ENCODE measurements at regions not wholly inside any gene's neighbourhood (a gene's known extent, or its start where the extent isn't known, plus 50 kb on each side); places are given as distances from the start of the nearest gene placed in this dataset.

DNA sequence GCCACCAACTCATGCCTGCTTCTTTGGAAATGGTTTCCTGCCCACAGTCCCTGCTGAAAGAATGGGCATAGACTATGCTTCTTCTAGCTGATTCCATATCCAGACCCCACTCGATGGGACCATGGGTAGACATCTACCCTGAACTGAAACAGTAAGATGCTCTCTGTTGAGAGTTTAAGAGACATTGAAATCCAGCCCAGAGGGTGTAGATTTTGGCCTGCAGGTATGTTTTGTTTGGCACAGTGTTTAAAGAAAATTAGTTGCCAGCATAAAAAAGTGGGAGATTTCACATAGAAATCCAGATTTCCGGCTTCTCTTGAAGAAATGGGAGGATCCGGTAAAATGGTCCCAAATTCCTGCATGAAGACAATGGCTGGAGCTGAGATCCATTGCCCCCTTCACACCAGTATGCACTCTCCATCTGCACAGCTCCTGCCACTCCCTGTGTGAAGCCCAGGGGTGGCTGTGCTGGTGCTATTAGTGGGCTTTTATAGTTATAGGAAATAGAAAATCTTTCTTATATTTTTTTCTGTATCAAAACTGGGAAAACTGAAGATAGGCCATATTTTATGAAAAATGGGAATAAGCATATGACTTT lies 218.1 kb downstream of the PTEN start:
- no peaks in the 10 kb centered on the region for H3K36me3 Mint-ChIP-seq
- Histone ChIP-seq H3K27me3 (ENCODE audit: insufficient read depth, low read length, poor library complexity, severe bottlenecking) (no peaks in the 10 kb centered on the region), H3K9me3 (ENCODE audit: low read length) (no peaks in the 10 kb centered on the region), H3K4me3 (ENCODE audit: low read length) (no peak overlapping the region), H3K4me1 (ENCODE audit: insufficient read depth, low read length) (no peaks in the 10 kb centered on the region), H3K36me3 (ENCODE audit: insufficient read depth, low read length) (no peaks in the 10 kb centered on the region), H3K27ac (ENCODE audit: low read depth, low read length) (no peak overlapping the region)
- no peak for DNase-seq
- peaks cover 0 to 1% (median 0%) of the 10 kb centered on the region in 5 donors for H3K9me3 Mint-ChIP-seq
- peaks cover 0 to 2% of the 10 kb centered on the region in 2 donors for H3K27me3 Mint-ChIP-seq
- H3K4me1 Mint-ChIP-seq, result peaks cover 6 to 12% (median 12%) of the 10 kb centered on the region in 3 donors
- ChIA-PET CTCF (no interaction called here), POLR2A (no interaction called here)
- H3K27ac Mint-ChIP-seq, result no peak overlapping the region
- H3K4me3 Mint-ChIP-seq, result no peak overlapping the region

DNA sequence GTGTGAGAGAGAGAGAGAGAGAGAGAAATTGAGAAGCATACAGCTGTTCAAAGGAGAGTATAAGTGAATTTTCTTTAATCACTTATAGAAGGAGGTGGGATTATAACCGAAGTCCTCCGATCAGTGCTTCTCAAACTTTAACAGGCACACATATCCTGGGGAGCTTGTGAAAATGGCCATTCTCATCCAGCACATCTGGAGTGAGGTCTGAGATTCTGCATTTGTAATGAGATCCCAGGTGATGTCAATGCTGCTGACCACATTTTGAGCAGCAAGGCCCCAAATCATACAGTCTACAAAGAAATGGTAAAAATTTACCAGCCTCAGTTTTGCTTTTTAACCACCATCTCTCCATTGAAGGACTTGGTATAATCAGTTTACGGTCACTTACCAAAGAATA lies 219.0 kb downstream of the PTEN start:
- no peak overlapping the region for H3K4me3 ChIP-seq (ENCODE audit: low read length)
- ChIA-PET POLR2A (no interaction called here), CTCF (interaction anchor here (0.6 kb wide), 1 partner anchor 263 kb away, joined by 3 read pairs; no protein-coding TSS in a partner anchor)
- no peaks in the 10 kb centered on the region for H3K9me3 ChIP-seq (ENCODE audit: low read length)
- peaks cover 0 to 2% of the 10 kb centered on the region in 2 donors for H3K27me3 Mint-ChIP-seq
- no peak overlapping the region for H3K27ac ChIP-seq (ENCODE audit: low read depth, low read length)
- H3K36me3 Mint-ChIP-seq, result peaks cover 0 to under 1% (median 0%) of the 10 kb centered on the region in 3 donors
- no peak overlapping the region for H3K27ac Mint-ChIP-seq
- H3K4me3 Mint-ChIP-seq, result no peak overlapping the region
- no peaks in the 10 kb centered on the region for H3K4me1 ChIP-seq (ENCODE audit: insufficient read depth, low read length)
- H3K4me1 Mint-ChIP-seq, result peaks cover 6 to 12% (median 10%) of the 10 kb centered on the region in 3 donors
- no peak for DNase-seq
- no peaks in the 10 kb centered on the region for H3K27me3 ChIP-seq (ENCODE audit: insufficient read depth, low read length, poor library complexity, severe bottlenecking)
- H3K36me3 ChIP-seq (ENCODE audit: insufficient read depth, low read length), result no peaks in the 10 kb centered on the region
- peaks cover 0 to 1% (median 0%) of the 10 kb centered on the region in 5 donors for H3K9me3 Mint-ChIP-seq

DNA sequence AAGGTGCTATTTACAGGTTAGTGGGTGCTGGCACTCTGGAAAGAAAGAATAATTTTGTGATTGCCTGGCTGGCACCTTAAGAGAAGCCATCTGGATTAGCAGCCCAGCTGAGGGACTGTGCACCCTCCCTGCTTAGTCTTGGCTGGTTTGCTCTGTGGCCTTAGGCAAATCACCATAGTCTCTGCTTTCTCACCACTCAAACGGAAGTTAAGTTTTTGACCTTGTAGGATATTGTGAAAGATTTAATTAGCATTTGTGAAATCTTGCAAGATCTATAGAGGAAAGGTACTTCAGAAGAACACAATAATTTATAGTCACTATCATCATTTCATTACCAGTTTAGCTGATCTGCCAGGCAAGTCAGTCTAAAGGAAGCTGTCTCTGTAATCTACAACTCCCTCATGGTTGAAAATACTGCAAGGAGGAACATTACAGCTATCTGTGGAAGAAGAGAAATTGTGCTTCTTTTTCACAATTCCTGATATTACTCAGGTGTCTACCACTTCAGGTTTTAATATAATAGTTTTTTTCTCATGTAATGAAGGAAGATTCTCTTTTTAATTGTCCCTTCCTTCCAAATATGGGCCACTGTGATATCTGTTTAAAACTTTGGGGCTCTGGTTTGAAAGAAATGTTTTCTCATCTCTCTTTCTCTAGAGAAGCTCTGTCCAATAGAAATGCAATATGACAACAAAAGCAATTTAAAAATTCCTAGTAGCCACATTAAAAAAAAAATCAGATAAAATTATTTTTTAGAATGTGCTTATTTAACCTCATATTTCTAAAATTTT lies 219.6 kb downstream of the PTEN start:
- no peak for DNase-seq
- peaks cover 0 to 1% (median 0%) of the 10 kb centered on the region in 5 donors for H3K9me3 Mint-ChIP-seq
- H3K27me3 ChIP-seq (ENCODE audit: insufficient read depth, low read length, poor library complexity, severe bottlenecking), result no peaks in the 10 kb centered on the region
- H3K4me1 ChIP-seq (ENCODE audit: insufficient read depth, low read length), result no peaks in the 10 kb centered on the region
- H3K4me3 Mint-ChIP-seq, result peak overlapping the region in 1 of 7 donors; percentile 3
- peaks cover 6 to 12% (median 12%) of the 10 kb centered on the region in 3 donors for H3K4me1 Mint-ChIP-seq
- no peak overlapping the region for H3K4me3 ChIP-seq (ENCODE audit: low read length)
- H3K27ac Mint-ChIP-seq, result peak overlapping the region in 3 of 8 donors; percentile 2 to 68 (median 26)
- H3K36me3 Mint-ChIP-seq, result peaks cover 0 to 2% (median 0%) of the 10 kb centered on the region in 3 donors
- H3K9me3 ChIP-seq (ENCODE audit: low read length), result no peaks in the 10 kb centered on the region
- CTCF ChIA-PET, result no interaction called here
- no peak overlapping the region for H3K27ac ChIP-seq (ENCODE audit: low read depth, low read length)
- H3K27me3 Mint-ChIP-seq, result peaks cover 0 to 2% of the 10 kb centered on the region in 2 donors
- POLR2A ChIA-PET, result no interaction called here
- no peaks in the 10 kb centered on the region for H3K36me3 ChIP-seq (ENCODE audit: insufficient read depth, low read length)

DNA sequence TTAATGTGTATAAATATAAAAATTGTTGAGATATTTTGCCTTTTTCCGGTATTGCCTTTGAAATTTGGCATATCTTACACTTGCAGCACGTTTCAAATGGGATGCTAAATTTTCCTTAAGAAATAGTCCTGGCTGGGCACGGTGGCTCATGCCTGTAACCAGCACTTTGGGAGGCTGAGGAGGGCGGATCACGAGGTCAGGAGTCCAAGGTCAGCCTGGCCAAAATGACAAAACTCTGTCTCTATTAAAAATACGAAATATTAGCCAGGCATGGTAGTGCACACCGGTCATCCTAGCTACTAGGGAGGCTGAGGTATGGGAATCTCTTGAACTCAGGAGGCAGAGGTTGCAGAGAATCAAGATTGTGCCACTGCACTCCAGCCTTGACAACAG lies 220.2 kb downstream of the PTEN start:
- no peak for DNase-seq
- Histone ChIP-seq H3K36me3 (ENCODE audit: insufficient read depth, low read length) (no peaks in the 10 kb centered on the region), H3K27me3 (ENCODE audit: insufficient read depth, low read length, poor library complexity, severe bottlenecking) (no peaks in the 10 kb centered on the region), H3K27ac (ENCODE audit: low read depth, low read length) (no peak overlapping the region), H3K4me3 (ENCODE audit: low read length) (no peak overlapping the region), H3K4me1 (ENCODE audit: insufficient read depth, low read length) (no peaks in the 10 kb centered on the region), H3K9me3 (ENCODE audit: low read length) (no peaks in the 10 kb centered on the region)
- H3K27ac Mint-ChIP-seq, result peak overlapping the region in 1 of 8 donors; percentile 31
- peaks cover 0 to 2% (median 0%) of the 10 kb centered on the region in 3 donors for H3K36me3 Mint-ChIP-seq
- H3K9me3 Mint-ChIP-seq, result peaks cover 0 to 1% (median 0%) of the 10 kb centered on the region in 5 donors
- POLR2A ChIA-PET, result no interaction called here
- CTCF ChIA-PET, result no interaction called here
- peaks cover 0 to 2% of the 10 kb centered on the region in 2 donors for H3K27me3 Mint-ChIP-seq
- H3K4me1 Mint-ChIP-seq, result peaks cover 6 to 12% (median 12%) of the 10 kb centered on the region in 3 donors
- no peak overlapping the region for H3K4me3 Mint-ChIP-seq

DNA sequence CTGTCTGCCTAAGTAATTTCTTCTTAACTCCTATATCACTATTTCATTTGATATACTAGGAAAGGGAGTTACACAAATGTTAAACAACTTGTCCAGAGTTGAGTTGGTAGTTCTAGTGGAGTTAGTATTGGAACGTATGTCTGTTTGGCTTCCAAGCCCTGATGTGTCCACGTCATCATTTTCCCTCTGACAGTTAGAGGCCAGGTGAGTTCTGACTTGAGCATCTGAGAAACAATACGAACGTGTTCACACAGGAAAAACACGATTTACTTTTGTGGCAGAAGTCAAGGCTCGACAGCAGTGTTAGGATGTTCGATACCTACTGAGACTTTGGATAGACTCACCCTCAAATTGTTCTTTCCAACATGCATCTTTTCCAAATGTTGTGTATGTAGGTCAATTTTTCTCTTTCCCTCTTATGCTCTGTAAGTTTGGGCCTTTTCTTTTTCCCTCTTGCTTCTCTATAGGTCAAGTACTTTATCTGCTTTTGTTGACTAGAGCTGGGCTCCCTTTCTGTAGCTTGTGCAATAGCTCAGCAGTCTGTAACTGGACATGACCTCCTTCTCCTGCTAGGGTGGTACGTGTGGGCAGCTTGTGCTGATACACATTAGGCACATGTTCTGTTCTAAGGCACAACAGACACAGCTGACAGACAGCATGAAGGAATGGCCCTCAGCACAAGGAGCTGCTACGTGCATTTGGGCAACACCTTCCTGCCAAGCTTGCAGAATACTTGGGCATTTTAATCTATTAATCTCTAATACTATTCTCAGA lies 222.9 kb downstream of the PTEN start:
- Histone ChIP-seq H3K36me3 (ENCODE audit: insufficient read depth, low read length) (no peaks in the 10 kb centered on the region), H3K4me1 (ENCODE audit: insufficient read depth, low read length) (peaks cover 22% of the 10 kb centered on the region), H3K27ac (ENCODE audit: low read depth, low read length) (no peak overlapping the region), H3K27me3 (ENCODE audit: insufficient read depth, low read length, poor library complexity, severe bottlenecking) (no peaks in the 10 kb centered on the region), H3K9me3 (ENCODE audit: low read length) (no peaks in the 10 kb centered on the region), H3K4me3 (ENCODE audit: low read length) (no peak overlapping the region)
- no peak overlapping the region for H3K4me3 Mint-ChIP-seq
- no peak overlapping the region for H3K27ac Mint-ChIP-seq
- ChIA-PET POLR2A (no interaction called here), CTCF (interaction anchor here (1.2 kb wide), 1 partner anchor 19 kb away, joined by 3 read pairs; no protein-coding TSS in a partner anchor)
- peaks cover 0 to 2% (median 0%) of the 10 kb centered on the region in 3 donors for H3K36me3 Mint-ChIP-seq
- DNase-seq, result no peak
- H3K4me1 Mint-ChIP-seq, result peaks cover 24 to 37% (median 31%) of the 10 kb centered on the region in 3 donors
- H3K27me3 Mint-ChIP-seq, result no peaks in the 10 kb centered on the region
- H3K9me3 Mint-ChIP-seq, result no peaks in the 10 kb centered on the region

DNA sequence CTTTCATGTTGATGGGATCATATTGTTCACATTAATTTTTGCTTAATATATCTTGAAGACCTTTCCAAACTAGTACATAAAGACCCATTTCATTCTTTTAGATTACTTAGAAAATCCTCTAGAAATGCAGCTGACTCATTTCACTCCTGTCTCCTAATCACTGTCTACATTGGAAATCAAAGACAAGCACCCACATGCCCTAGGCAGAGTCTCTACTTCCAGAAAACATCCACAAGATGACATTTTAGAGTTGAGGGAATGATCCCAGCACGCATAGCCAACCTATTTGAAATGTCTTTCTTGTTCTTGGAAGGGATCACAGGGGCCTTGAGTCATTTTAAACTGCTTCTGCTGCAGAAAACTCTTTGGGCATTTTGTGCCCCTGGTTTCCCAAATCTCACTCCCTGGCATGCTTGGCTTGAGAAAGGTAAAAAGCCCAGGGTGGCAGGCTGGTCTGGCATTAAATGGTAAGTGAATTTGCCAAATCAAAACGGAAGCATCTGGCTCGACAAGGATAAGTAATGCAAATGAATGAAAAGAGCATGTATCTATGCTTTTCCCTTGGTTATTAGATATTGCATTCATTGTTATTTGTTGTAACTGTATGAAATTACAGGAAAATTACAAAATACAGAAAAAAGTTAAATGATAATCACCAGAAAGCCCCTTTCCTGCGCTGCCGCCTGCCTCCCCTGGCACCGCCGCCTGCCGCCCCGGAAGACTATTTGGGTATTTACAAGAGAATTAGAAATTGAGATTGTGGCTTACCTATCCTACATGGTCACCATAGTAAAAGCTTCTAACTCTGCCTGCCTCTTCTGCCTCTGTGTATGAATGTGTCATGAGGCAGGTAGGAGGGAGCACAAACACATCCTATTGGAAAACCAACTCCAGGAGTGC lies 225.3 kb downstream of the PTEN start:
- CTCF ChIA-PET, result interaction anchor here (1.1 kb wide), 1 partner anchor 8 kb away, joined by 3 read pairs; no protein-coding TSS in a partner anchor
- H3K4me3 Mint-ChIP-seq, result no peak overlapping the region
- H3K27me3 ChIP-seq (ENCODE audit: insufficient read depth, low read length, poor library complexity, severe bottlenecking), result no peaks in the 10 kb centered on the region

DNA sequence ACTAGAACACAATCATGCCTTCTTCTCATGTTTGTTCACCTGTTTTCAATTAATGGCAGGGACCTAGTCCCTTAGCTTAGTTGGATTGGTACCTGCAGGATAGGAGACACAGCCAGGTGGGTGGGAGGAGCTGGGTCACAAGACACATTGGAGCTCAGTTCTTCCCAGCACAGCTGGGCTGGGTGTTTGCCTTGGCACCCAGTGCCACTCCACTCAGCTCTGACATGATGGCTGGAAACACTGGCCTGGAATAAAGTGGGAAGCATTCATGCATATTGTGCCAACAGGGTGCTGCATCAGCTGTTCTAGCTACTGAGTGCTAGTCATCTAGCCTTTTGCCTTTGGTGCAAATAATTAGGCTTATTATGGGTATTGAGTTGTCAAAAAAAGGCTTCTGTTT lies 226.1 kb downstream of the PTEN start:
- Mint-ChIP-seq H3K27me3 (no peaks in the 10 kb centered on the region), H3K27ac (peak overlapping the region in 4 of 8 donors; percentile 87 to 98 (median 92)), H3K9me3 (no peaks in the 10 kb centered on the region), H3K4me3 (no peak overlapping the region), H3K4me1 (peaks cover 44 to 52% (median 47%) of the 10 kb centered on the region in 3 donors), H3K36me3 (peaks cover 0 to 2% (median 0%) of the 10 kb centered on the region in 3 donors)
- Histone ChIP-seq H3K9me3 (ENCODE audit: low read length) (no peaks in the 10 kb centered on the region), H3K27me3 (ENCODE audit: insufficient read depth, low read length, poor library complexity, severe bottlenecking) (no peaks in the 10 kb centered on the region), H3K36me3 (ENCODE audit: insufficient read depth, low read length) (no peaks in the 10 kb centered on the region), H3K4me3 (ENCODE audit: low read length) (no peak overlapping the region), H3K27ac (ENCODE audit: low read depth, low read length) (no peak overlapping the region), H3K4me1 (ENCODE audit: insufficient read depth, low read length) (peaks cover 42% of the 10 kb centered on the region)
- DNase-seq, result no peak
- ChIA-PET CTCF (no interaction called here), POLR2A (no interaction called here)

More for the DNA sequence above, 225.3 kb downstream of the PTEN start:
- H3K9me3 ChIP-seq (ENCODE audit: low read length), result no peaks in the 10 kb centered on the region
- H3K36me3 ChIP-seq (ENCODE audit: insufficient read depth, low read length), result no peaks in the 10 kb centered on the region
- no peak for DNase-seq
- peaks cover 42% of the 10 kb centered on the region for H3K4me1 ChIP-seq (ENCODE audit: insufficient read depth, low read length)
- no peaks in the 10 kb centered on the region for H3K9me3 Mint-ChIP-seq
- no peak overlapping the region for H3K27ac ChIP-seq (ENCODE audit: low read depth, low read length)
- H3K36me3 Mint-ChIP-seq, result peaks cover 0 to 2% (median 0%) of the 10 kb centered on the region in 3 donors
- POLR2A ChIA-PET, result no interaction called here
- H3K27me3 Mint-ChIP-seq, result no peaks in the 10 kb centered on the region
- peak overlapping the region in 2 of 8 donors; percentile 17 to 19 for H3K27ac Mint-ChIP-seq
- H3K4me3 ChIP-seq (ENCODE audit: low read length), result no peak overlapping the region
- H3K4me1 Mint-ChIP-seq, result peaks cover 39 to 47% (median 43%) of the 10 kb centered on the region in 3 donors

All from CD8-positive, alpha-beta memory T cell (primary cell).